GM12875 (cell line): ENCODE measurements at regions not wholly inside any gene's neighbourhood (a gene's known extent, or its start where the extent isn't known, plus 50 kb on each side); places are given as distances from the start of the nearest gene placed in this dataset.

Source experiments
- H3K4me3 ChIP-seq: one replicate; pipeline ENCODE4 v1.5.1; 2011; ENCODE audit warnings: low read depth, low read length, control low read depth
- TF ChIP-seq, protein P1 (sequence below): IDR thresholded peaks from 2 replicates; pipeline ENCODE4 v1.5.1; 2011; ENCODE audit warnings: low read depth, mild to moderate bottlenecking, control low read depth, inconsistent platforms, low read length, moderate library complexity, borderline replicate concordance; ENCODE audit not compliant: insufficient read depth

DNA sequence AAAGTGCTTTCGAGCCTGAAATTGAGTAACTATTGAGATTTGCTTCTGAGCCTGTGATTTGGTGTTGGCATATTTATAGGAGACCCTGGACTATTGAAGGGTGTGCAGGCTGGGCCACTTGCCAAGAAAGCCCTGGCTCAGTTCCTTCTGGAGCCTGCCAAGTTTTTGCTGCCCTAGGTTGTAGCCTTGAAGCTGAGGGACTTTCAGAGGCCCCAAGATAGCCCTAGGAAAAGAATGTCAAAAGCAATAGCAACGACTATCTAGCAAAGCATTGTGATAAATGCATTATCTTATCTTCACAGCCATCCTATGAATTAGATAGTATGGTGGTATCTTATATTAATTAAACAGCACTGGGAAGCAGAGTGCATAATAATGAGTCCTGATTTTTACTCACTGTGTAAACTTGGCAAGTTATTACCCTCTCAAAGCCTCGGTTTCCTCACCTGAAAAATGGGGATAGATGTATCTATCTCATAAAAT, 473.7 kb upstream of the PODXL start:
- TF ChIP-seq, protein P1, sequence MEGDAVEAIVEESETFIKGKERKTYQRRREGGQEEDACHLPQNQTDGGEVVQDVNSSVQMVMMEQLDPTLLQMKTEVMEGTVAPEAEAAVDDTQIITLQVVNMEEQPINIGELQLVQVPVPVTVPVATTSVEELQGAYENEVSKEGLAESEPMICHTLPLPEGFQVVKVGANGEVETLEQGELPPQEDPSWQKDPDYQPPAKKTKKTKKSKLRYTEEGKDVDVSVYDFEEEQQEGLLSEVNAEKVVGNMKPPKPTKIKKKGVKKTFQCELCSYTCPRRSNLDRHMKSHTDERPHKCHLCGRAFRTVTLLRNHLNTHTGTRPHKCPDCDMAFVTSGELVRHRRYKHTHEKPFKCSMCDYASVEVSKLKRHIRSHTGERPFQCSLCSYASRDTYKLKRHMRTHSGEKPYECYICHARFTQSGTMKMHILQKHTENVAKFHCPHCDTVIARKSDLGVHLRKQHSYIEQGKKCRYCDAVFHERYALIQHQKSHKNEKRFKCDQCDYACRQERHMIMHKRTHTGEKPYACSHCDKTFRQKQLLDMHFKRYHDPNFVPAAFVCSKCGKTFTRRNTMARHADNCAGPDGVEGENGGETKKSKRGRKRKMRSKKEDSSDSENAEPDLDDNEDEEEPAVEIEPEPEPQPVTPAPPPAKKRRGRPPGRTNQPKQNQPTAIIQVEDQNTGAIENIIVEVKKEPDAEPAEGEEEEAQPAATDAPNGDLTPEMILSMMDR = no peak
- H3K4me3 ChIP-seq = no peak overlapping the region

DNA sequence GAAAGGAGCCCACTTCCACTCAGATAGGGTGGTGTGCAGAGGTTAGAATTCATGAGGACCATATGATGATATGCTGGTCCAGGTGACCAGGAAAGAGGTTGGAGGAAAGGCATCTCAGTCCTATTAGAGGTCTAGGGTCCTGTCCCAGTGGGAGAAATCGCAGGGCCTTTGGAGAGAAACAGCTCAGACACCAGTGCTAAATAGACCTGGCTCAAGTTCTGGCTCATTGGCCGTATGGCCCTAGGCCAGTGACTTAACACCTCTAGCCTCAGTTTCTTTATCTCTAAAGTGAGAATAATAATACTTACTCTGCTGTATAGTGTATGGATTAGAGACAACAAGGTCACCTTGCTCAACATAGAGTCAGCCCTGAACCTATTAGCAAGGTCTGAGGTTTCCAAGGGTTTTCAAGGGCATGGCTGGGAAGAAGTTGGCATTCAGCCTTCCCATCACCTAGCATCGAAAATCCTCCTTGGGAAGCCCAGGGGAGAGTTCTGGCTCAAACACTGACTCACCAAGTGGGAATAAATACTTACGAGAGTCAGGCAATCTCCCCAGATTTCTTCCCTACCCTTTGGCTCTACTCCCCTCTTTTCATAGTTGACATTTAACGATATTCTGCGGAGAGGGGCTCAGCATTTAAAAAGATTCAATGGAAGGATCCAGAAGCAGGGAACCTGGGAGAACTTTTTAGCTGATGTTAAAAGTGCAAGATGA, 473.1 kb upstream of the PODXL start:
- no peak overlapping the region for H3K4me3 ChIP-seq
- TF ChIP-seq, protein P1 = no peak

DNA sequence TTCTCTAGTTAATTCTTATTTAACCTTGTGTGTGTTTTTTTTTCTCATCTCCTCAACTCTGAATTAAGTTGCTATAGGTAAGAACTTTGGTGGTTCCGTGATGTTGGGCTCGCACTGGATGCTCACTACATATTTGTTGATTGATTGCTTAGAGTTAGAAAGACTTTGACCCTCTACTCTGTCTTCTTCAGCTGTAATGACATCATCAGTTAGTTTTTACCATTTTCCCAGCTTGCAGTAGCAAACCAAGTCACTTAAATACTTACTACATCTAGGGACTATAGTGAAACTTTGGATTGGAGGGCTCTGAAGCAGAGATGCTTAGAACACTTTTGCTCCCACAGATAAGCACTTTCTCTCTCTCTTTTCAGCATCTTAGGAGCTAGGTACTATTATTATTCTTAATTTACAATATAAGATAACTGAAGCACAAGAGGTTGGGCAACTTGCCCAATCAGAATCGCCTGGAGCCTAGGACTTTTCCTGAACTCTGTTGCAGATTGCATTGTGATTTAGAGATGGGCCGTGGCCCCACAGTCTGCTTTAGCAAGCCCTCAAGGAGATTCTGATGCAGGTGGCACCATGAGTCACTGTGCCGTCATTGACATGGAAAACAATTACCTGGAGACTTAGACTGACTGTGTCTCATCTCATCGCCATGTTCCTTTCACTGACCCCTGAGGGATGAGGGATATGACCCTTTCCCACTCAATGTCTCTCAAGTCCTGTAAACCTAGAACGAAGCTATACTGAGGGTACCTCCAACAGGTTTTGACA, 471.9 kb upstream of the PODXL start:
- TF ChIP-seq, protein P1 = no peak
- no peak overlapping the region for H3K4me3 ChIP-seq

DNA sequence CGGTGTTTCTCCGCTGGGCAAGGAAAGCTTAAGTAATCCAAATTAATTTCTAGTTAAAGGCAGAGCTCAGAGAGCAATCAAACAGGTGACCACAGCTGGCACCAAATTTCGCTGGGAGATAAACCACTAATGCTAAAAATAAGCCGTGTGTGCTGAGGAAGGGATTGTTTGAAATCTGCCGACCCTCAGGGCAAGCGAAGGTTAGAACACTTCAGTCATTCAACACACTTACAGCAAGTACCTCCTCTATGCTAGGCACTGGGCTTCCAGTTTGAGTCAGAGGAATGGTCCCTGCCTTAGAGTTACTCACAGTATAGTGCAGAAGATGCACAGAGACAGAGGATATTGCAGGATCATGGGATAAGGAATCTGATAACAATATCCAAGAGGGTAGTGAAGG, 467.9 kb upstream of the PODXL start:
- TF ChIP-seq, protein P1 = no peak
- no peak overlapping the region for H3K4me3 ChIP-seq

DNA sequence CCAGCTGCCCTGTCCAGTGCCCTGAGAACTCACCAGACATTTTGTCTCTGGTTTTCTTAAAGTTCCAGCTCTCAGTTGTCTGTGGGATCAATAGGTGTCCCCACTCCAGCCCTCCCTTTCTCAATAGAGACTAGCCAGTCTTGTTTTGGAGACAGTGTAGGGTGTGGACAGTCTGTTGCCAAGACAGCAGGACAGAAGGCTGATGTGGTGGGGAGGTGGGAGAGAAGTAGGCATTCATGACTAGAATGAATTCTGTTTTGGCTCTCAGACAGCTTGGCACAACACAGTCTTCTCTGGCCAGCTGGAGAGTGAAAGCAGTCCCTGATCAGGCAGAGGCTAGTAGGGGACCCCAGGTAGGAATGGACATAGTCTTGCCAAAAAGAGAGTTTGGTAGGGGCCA, 467.0 kb upstream of the PODXL start:
- no peak overlapping the region for H3K4me3 ChIP-seq
- TF ChIP-seq, protein P1 = no peak

DNA sequence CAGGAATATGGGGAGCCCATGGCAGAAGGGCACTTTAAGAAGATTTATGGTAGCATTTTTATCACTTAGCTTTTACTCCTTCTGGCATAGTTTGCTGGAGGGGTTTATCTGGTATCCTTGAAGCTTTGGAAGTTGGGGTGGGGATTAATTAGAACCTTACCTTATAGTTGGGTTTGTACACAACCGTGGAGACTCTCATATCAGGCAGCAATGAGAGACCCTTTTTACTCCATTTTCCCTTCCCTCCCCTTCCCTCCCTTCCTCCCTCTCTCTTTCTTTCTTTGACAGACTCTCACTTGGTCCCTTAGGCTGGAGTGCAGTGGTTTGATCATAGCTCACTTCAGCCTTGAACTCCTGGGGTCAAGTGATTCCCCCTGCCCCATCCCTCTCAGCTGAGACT, 465.8 kb upstream of the PODXL start:
- no peak overlapping the region for H3K4me3 ChIP-seq
- TF ChIP-seq, protein P1 = no peak
